Immature natural killer cell (primary cell): ENCODE measurements at regions not wholly inside any gene's neighbourhood (a gene's known extent, or its start where the extent isn't known, plus 50 kb on each side); places are given as distances from the start of the nearest gene placed in this dataset.
"Not testable (repeated sequence)": the region's sequence is repeated elsewhere in the genome, so short reads cannot be mapped to it uniquely, and the experiment has no call there.

Experiments used
- DNase-seq, 3 donors: peaks; one replicate each; pipeline ENCODE4 v3.0.0; 2022; ENCODE audit warnings: mixed read lengths in 1 of 3
- H3K27ac Mint-ChIP-seq, 6 donors: one replicate each; pipeline ENCODE4 v1.8.0; 2020; ENCODE audit warnings: mixed read lengths in 6 of 6, mild to moderate bottlenecking in 5 of 6, inconsistent platforms in 4 of 6, moderate library complexity in 3 of 6
- H3K27me3 Mint-ChIP-seq, 3 donors: one replicate each; pipeline ENCODE4 v1.8.0; 2020 to 2021; ENCODE audit warnings: low read depth in 3 of 3, mild to moderate bottlenecking in 3 of 3, mixed read lengths in 3 of 3, moderate library complexity in 3 of 3, inconsistent platforms in 1 of 3
- H3K36me3 Mint-ChIP-seq, 3 donors: one replicate each; pipeline ENCODE4 v1.8.0; 2020; ENCODE audit warnings: mixed read lengths in 3 of 3, inconsistent platforms in 2 of 3, mild to moderate bottlenecking in 2 of 3
- H3K4me1 Mint-ChIP-seq, 2 donors: one replicate each; pipeline ENCODE4 v1.8.0; 2020; ENCODE audit warnings: inconsistent platforms in 2 of 2, mild to moderate bottlenecking in 2 of 2, mixed read lengths in 2 of 2, moderate library complexity in 1 of 2
- H3K4me3 Mint-ChIP-seq, 5 donors: one replicate each; pipeline ENCODE4 v1.8.0; 2020; ENCODE audit warnings: mild to moderate bottlenecking in 5 of 5, mixed read lengths in 5 of 5, inconsistent platforms in 3 of 5, moderate library complexity in 3 of 5
- H3K9me3 Mint-ChIP-seq, 6 donors: one replicate each; pipeline ENCODE4 v1.8.0; 2020; ENCODE audit warnings: mild to moderate bottlenecking in 6 of 6, mixed read lengths in 6 of 6, inconsistent platforms in 4 of 6, moderate library complexity in 3 of 6

GRCh38 chr11:50088231-50088630 lies 55.6 kb downstream of the OR4C45 start:
- peaks cover 2 to 4% (median 2%) of the 10 kb centered on the region in 3 donors for H3K27me3 Mint-ChIP-seq
- no peak overlapping the region for H3K27ac Mint-ChIP-seq
- no peak overlapping the region for H3K4me3 Mint-ChIP-seq
- no peak for DNase-seq
- H3K4me1 Mint-ChIP-seq, result no peaks in the 10 kb centered on the region
- H3K36me3 Mint-ChIP-seq, result peaks cover 0 to 6% (median 4%) of the 10 kb centered on the region in 3 donors
- H3K9me3 Mint-ChIP-seq, result peaks cover 2 to 52% (median 26%) of the 10 kb centered on the region in 6 donors

DNA sequence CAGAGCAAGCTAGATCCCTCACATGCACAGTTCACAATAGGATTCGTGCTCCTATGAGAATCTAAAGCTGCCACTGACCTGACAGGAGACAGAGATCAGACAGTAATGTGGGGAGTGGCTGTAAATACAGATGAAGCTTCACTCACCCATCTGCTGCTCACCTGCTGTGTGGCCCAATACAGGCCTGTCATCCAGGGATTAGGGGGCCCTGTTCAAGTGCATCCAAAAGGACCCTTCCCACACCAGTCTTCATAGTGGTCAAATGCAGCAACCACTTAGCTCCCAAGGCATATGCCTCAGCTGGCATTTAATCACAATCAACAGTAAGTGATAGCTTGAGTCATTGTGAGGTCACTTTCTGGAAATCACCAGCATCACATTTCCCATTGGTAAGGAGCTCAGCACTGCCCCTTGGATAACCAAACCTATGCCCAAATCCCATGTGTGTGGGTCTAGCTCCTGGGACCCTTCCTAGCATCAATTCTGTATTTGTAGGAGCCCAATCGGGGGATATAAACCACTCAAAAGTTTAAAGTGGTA lies 65.6 kb downstream of the OR4C45 start:
- Mint-ChIP-seq H3K27ac (no peak overlapping the region), H3K27me3 (peaks cover 0 to 2% (median 0%) of the 10 kb centered on the region in 3 donors), H3K9me3 (peaks cover 0 to 48% (median 29%) of the 10 kb centered on the region in 6 donors), H3K4me3 (no peak overlapping the region), H3K36me3 (peaks cover 3 to 4% (median 3%) of the 10 kb centered on the region in 3 donors), H3K4me1 (no peaks in the 10 kb centered on the region)
- no peak for DNase-seq

GRCh38 chr11:50102916-50103315 lies 70.2 kb downstream of the OR4C45 start:
- Mint-ChIP-seq H3K27ac (no peak overlapping the region), H3K36me3 (peaks cover 0 to 3% (median 0%) of the 10 kb centered on the region in 3 donors), H3K4me3 (no peak overlapping the region), H3K9me3 (peaks cover 0 to 36% (median 27%) of the 10 kb centered on the region in 6 donors), H3K27me3 (no peaks in the 10 kb centered on the region), H3K4me1 (no peaks in the 10 kb centered on the region)
- no peak for DNase-seq

DNA sequence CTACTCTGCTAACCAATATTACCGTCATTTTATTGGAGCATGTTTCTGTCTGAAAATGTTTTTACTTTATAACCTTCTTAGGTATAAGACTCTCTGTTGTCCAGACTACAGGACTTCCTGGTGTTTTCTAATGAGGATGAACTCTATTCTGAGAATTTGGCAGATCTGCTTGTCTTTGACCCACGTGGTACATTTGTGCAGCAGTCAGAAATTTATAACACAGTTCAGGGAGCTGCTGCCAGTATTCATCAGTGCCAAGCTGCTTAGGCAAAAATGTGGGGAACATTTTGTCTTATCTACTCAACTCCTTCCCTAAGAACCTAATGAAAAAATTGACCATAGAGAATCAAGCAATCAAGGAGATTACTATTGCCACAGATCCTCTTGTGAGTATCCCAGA lies 108.0 kb downstream of the OR4C45 start:
- H3K4me3 Mint-ChIP-seq, H3K27me3 Mint-ChIP-seq, H3K36me3 Mint-ChIP-seq, DNase-seq, H3K27ac Mint-ChIP-seq, H3K4me1 Mint-ChIP-seq: not testable (repeated sequence)
- peaks cover 21 to 73% (median 44%) of the 10 kb centered on the region in 6 donors for H3K9me3 Mint-ChIP-seq

GRCh38 chr11:50146308-50146707 lies 113.6 kb downstream of the OR4C45 start:
- H3K9me3 Mint-ChIP-seq, result peaks cover 25 to 63% (median 57%) of the 10 kb centered on the region in 6 donors
- H3K27me3 Mint-ChIP-seq, H3K4me1 Mint-ChIP-seq, H3K27ac Mint-ChIP-seq, DNase-seq, H3K4me3 Mint-ChIP-seq, H3K36me3 Mint-ChIP-seq: not testable (repeated sequence)

DNA sequence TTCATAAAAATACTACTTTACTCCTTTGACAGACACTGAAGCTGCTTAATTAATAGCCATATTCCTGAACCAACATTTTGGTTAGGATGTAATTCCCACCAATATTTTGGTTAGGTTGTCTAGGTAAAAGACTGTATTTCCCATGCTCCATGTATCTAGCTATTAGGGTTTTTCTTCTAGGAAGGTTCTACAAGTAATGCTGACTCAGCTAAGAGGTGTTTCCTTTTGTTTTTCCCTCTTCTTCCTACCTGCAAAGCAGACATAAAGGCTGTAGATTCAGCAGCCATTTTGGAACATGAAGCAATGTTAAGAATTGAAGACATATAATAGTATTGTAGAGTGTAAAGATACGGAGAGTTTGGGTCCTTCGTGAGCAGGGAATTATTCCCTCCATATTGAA lies 115.3 kb downstream of the OR4C45 start:
- not testable (repeated sequence) for H3K27ac Mint-ChIP-seq, DNase-seq, H3K36me3 Mint-ChIP-seq, H3K4me3 Mint-ChIP-seq, H3K4me1 Mint-ChIP-seq, H3K27me3 Mint-ChIP-seq
- peaks cover 25 to 65% (median 57%) of the 10 kb centered on the region in 6 donors for H3K9me3 Mint-ChIP-seq

GRCh38 chr11:50155508-50155907 lies 122.8 kb downstream of the OR4C45 start:
- DNase-seq, result no peak
- H3K27me3 Mint-ChIP-seq, result no peaks in the 10 kb centered on the region
- peaks cover 12 to 68% (median 41%) of the 10 kb centered on the region in 6 donors for H3K9me3 Mint-ChIP-seq

GRCh38 chr11:50164050-50164449 lies 131.4 kb downstream of the OR4C45 start:
- Mint-ChIP-seq H3K4me3 (no peak overlapping the region), H3K4me1 (no peaks in the 10 kb centered on the region), H3K36me3 (peaks cover 0 to 5% (median 0%) of the 10 kb centered on the region in 3 donors), H3K9me3 (peaks cover 7 to 66% (median 36%) of the 10 kb centered on the region in 6 donors), H3K27ac (no peak overlapping the region), H3K27me3 (no peaks in the 10 kb centered on the region)
- DNase-seq, result no peak

More at GRCh38 chr11:50155508-50155907, 122.8 kb downstream of the OR4C45 start:
- H3K4me3 Mint-ChIP-seq, result no peak overlapping the region
- H3K27ac Mint-ChIP-seq, result no peak overlapping the region
- H3K36me3 Mint-ChIP-seq, result no peaks in the 10 kb centered on the region
- H3K4me1 Mint-ChIP-seq, result no peaks in the 10 kb centered on the region

- no peaks in the 10 kb centered on the region for H3K4me1 Mint-ChIP-seq
- no peaks in the 10 kb centered on the region for H3K36me3 Mint-ChIP-seq
- no peak overlapping the region for H3K27ac Mint-ChIP-seq
- H3K4me3 Mint-ChIP-seq, result no peak overlapping the region
- DNase-seq, result no peak
- peaks cover 2 to 56% (median 39%) of the 10 kb centered on the region in 6 donors for H3K9me3 Mint-ChIP-seq
- H3K27me3 Mint-ChIP-seq, result no peaks in the 10 kb centered on the region
Measured at GRCh38 chr11:50169634-50170033, 137.0 kb downstream of the OR4C45 start.

DNA sequence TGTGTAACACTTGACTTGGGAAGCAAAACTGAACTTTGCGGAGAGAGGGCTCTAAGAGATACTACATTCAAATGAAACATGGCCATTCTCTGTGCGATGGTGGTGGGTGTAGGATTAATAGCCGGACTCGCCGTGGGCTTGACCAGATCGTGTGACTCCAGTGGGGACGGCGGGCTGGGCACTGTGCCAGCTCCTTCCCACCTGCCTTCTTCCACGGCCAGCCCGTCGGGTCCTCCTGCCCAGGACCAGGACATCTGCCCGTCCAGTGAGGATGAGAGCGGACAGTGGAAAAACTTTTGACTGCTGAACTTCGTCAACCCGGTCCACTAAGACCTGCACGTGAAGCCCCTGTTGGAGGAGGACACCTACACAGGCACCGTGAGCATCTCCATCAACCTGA lies 137.4 kb downstream of the OR4C45 start:
- Mint-ChIP-seq H3K9me3 (peaks cover 4 to 51% (median 36%) of the 10 kb centered on the region in 6 donors), H3K27me3 (no peaks in the 10 kb centered on the region), H3K4me3 (no peak overlapping the region), H3K27ac (no peak overlapping the region), H3K4me1 (no peaks in the 10 kb centered on the region), H3K36me3 (no peaks in the 10 kb centered on the region)
- no peak for DNase-seq

- Mint-ChIP-seq H3K27me3 (no peaks in the 10 kb centered on the region), H3K9me3 (peaks cover 5 to 36% (median 30%) of the 10 kb centered on the region in 6 donors), H3K27ac (no peak overlapping the region), H3K4me3 (no peak overlapping the region), H3K36me3 (no peaks in the 10 kb centered on the region), H3K4me1 (no peaks in the 10 kb centered on the region)
- no peak for DNase-seq
Measured at GRCh38 chr11:50174189-50174588, 141.5 kb downstream of the OR4C45 start.

- Mint-ChIP-seq H3K9me3 (peaks cover 5 to 28% (median 23%) of the 10 kb centered on the region in 6 donors), H3K27ac (no peak overlapping the region), H3K36me3 (no peaks in the 10 kb centered on the region), H3K27me3 (no peaks in the 10 kb centered on the region), H3K4me3 (no peak overlapping the region), H3K4me1 (no peaks in the 10 kb centered on the region)
- no peak for DNase-seq
Measured at GRCh38 chr11:50174975-50175374, 142.3 kb downstream of the OR4C45 start.

GRCh38 chr11:50178737-50179136 lies 146.1 kb downstream of the OR4C45 start:
- no peaks in the 10 kb centered on the region for H3K36me3 Mint-ChIP-seq
- no peak overlapping the region for H3K27ac Mint-ChIP-seq
- H3K9me3 Mint-ChIP-seq, result peaks cover 10 to 27% (median 17%) of the 10 kb centered on the region in 6 donors
- no peak for DNase-seq
- H3K4me1 Mint-ChIP-seq, result no peaks in the 10 kb centered on the region
- H3K27me3 Mint-ChIP-seq, result no peaks in the 10 kb centered on the region
- no peak overlapping the region for H3K4me3 Mint-ChIP-seq

- peaks cover 8 to 47% (median 34%) of the 10 kb centered on the region in 6 donors for H3K9me3 Mint-ChIP-seq
- peaks cover 3 to 7% (median 5%) of the 10 kb centered on the region in 3 donors for H3K36me3 Mint-ChIP-seq
- DNase-seq, result no peak
- H3K4me3 Mint-ChIP-seq, result no peak overlapping the region
- H3K4me1 Mint-ChIP-seq, result no peaks in the 10 kb centered on the region
- no peak overlapping the region for H3K27ac Mint-ChIP-seq
- no peaks in the 10 kb centered on the region for H3K27me3 Mint-ChIP-seq
Measured at GRCh38 chr11:50181334-50181733, 148.7 kb downstream of the OR4C45 start.

DNA sequence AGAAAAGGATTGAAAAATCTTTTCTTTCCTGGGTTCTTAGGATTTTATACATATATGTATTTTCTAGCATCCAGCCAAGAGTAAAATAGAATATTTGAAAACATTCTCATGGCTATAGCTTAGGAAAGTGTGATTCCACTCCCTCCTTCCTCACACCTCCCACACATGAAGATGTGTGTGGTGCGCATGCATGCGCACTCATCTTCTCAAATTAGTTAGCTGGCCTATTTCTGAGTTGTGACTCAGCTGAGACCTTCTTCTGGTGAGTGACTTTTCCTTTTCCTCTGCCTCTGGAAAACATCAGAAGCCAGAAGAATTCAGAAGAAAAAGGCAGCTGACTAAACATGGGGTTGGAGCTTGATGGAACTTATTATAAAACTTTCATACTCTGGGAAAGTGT lies 149.8 kb downstream of the OR4C45 start:
- Mint-ChIP-seq H3K4me1 (no peaks in the 10 kb centered on the region), H3K27ac (no peak overlapping the region), H3K4me3 (no peak overlapping the region), H3K27me3 (no peaks in the 10 kb centered on the region), H3K36me3 (peaks cover 3 to 7% (median 5%) of the 10 kb centered on the region in 3 donors), H3K9me3 (peaks cover 9 to 51% (median 34%) of the 10 kb centered on the region in 6 donors)
- no peak for DNase-seq
